WTC11 (cell line): ENCODE measurements at regions not wholly inside any gene's neighbourhood (a gene's known extent, or its start where the extent isn't known, plus 50 kb on each side); places are given as distances from the start of the nearest gene placed in this dataset.

Experiments used
- ATAC-seq: fragments of 200-7000 bp; cut with Tn5 transposase; 2 replicates; pipeline ENCODE4 v1.10.0; 2021; ENCODE audit warnings: mild to moderate bottlenecking, moderate library complexity
- CTCF ChIA-PET: fragments of 300-600 bp; sonication (Branson Sonifier 250); formaldehyde crosslinking; loops from one replicate; lab custom pipeline; 2021; ENCODE audit warnings: antibody characterized with exemption; lab: Charles Lee
- POLR2A ChIA-PET: fragments of 350-600 bp; sonication (Branson Sonifier 250); formaldehyde crosslinking; loops from one replicate; lab custom pipeline; 2021; ENCODE audit warnings: antibody characterized with exemption; lab: Charles Lee
- DNase-seq: peaks from one replicate; pipeline ENCODE4 v3.0.0; 2021; ENCODE audit warnings: low spot score
- H3K27ac Mint-ChIP-seq: 2 replicates; pipeline ENCODE4 v1.8.0; 2021; ENCODE audit warnings: mixed read lengths
- H3K27me3 Mint-ChIP-seq: 2 replicates; pipeline ENCODE4 v1.8.0; 2021; ENCODE audit warnings: low read depth, mild to moderate bottlenecking, moderate library complexity, mixed read lengths
- H3K36me3 Mint-ChIP-seq: 2 replicates; pipeline ENCODE4 v1.8.0; 2021; ENCODE audit warnings: mixed read lengths
- H3K4me1 Mint-ChIP-seq: 2 replicates; pipeline ENCODE4 v1.8.0; 2022; ENCODE audit warnings: mixed read lengths
- H3K4me3 Mint-ChIP-seq: 2 replicates; pipeline ENCODE4 v1.8.0; 2021; ENCODE audit warnings: mild to moderate bottlenecking, moderate library complexity, mixed read lengths
- H3K9me3 Mint-ChIP-seq: 2 replicates; pipeline ENCODE4 v1.8.0; 2021; ENCODE audit warnings: mixed read lengths
- AFF4 ChIP-seq: sonication (generic); formaldehyde crosslinking; IDR thresholded peaks from 2 replicates; pipeline ENCODE4 v1.8.1; 2023; ENCODE audit warnings: mild to moderate bottlenecking, missing genetic modification reagents, borderline replicate concordance
- E2F4 ChIP-seq: sonication (generic); formaldehyde crosslinking; IDR thresholded peaks from 2 replicates; pipeline ENCODE4 v1.8.1; 2022; ENCODE audit warnings: low read depth, mild to moderate bottlenecking, moderate library complexity, missing genetic modification reagents, borderline replicate concordance
- ETV6 ChIP-seq: sonication (generic); formaldehyde crosslinking; IDR thresholded peaks from 2 replicates; pipeline ENCODE4 v1.8.1; 2022; ENCODE audit warnings: mild to moderate bottlenecking, missing genetic modification reagents
- FOXK1 ChIP-seq: sonication (generic); formaldehyde crosslinking; IDR thresholded peaks from 2 replicates; pipeline ENCODE4 v1.8.0; 2022; ENCODE audit warnings: mild to moderate bottlenecking, moderate library complexity, missing genetic modification reagents
- FOXP4 ChIP-seq: sonication (generic); formaldehyde crosslinking; IDR thresholded peaks from 2 replicates; pipeline ENCODE4 v1.8.0; 2022; ENCODE audit warnings: mild to moderate bottlenecking, missing genetic modification reagents
- IRF2 ChIP-seq: sonication (generic); formaldehyde crosslinking; IDR thresholded peaks from 2 replicates; pipeline ENCODE4 v1.8.0; 2022; ENCODE audit warnings: low read depth, missing genetic modification reagents, borderline replicate concordance
- JUN ChIP-seq: sonication (generic); formaldehyde crosslinking; IDR thresholded peaks from 2 replicates; pipeline ENCODE4 v1.8.0; 2023; ENCODE audit warnings: mild to moderate bottlenecking, missing genetic modification reagents
- NFATC4 ChIP-seq: fragments of 250-450 bp; sonication (Bioruptor Pico); IDR thresholded peaks from 2 replicates; pipeline ENCODE4 v1.9.0; 2021; ENCODE audit warnings: mild to moderate bottlenecking
- NFE2L1 ChIP-seq: sonication (generic); formaldehyde crosslinking; IDR thresholded peaks from 2 replicates; pipeline ENCODE4 v1.8.1; 2023; ENCODE audit warnings: missing genetic modification reagents
- OVOL2 ChIP-seq: fragments of 250-450 bp; sonication (Bioruptor Pico); IDR thresholded peaks from 2 replicates; pipeline ENCODE4 v1.9.0; 2021; ENCODE audit warnings: mild to moderate bottlenecking, borderline replicate concordance
- PRDM15 ChIP-seq: sonication (generic); formaldehyde crosslinking; IDR thresholded peaks from 2 replicates; pipeline ENCODE4 v1.8.0; 2022; ENCODE audit warnings: missing genetic modification reagents
- SMAD4 ChIP-seq: sonication (generic); formaldehyde crosslinking; IDR thresholded peaks from 2 replicates; pipeline ENCODE4 v1.8.0; 2022; ENCODE audit warnings: mild to moderate bottlenecking, missing genetic modification reagents
- TEAD1 ChIP-seq: sonication (generic); formaldehyde crosslinking; IDR thresholded peaks from 2 replicates; pipeline ENCODE4 v1.8.0; 2022; ENCODE audit warnings: mild to moderate bottlenecking, missing genetic modification reagents
- USF2 ChIP-seq: sonication (generic); formaldehyde crosslinking; IDR thresholded peaks from 2 replicates; pipeline ENCODE4 v1.8.1; 2023; ENCODE audit warnings: mild to moderate bottlenecking, missing genetic modification reagents, moderate library complexity
- ZNF232 ChIP-seq: sonication (generic); formaldehyde crosslinking; IDR thresholded peaks from 2 replicates; pipeline ENCODE4 v1.8.0; 2022; ENCODE audit warnings: mild to moderate bottlenecking, missing genetic modification reagents
- ZNF281 ChIP-seq: sonication (generic); formaldehyde crosslinking; IDR thresholded peaks from 2 replicates; pipeline ENCODE4 v1.8.0; 2023; ENCODE audit warnings: mild to moderate bottlenecking, missing genetic modification reagents
- ZNF425 ChIP-seq: fragments of 250-450 bp; sonication (Bioruptor Pico); conservative IDR thresholded peaks from 2 replicates; pipeline ENCODE4 v1.9.0; 2021; ENCODE audit warnings: mild to moderate bottlenecking

GRCh38 chr3:151024339-151024738, 51.8 kb upstream of the CLRN1 start:
- Mint-ChIP-seq H3K4me1 (no peaks in the 10 kb centered on the region), H3K27me3 (no peaks in the 10 kb centered on the region), H3K36me3 (no peaks in the 10 kb centered on the region), H3K9me3 (peaks cover 8% of the 10 kb centered on the region), H3K4me3 (no peak overlapping the region), H3K27ac (no peak overlapping the region)
- DNase-seq (no peak), ATAC-seq (no peak)
- ChIA-PET POLR2A (no interaction called here), CTCF (no interaction called here)
- TF ChIP-seq OVOL2 (no peak), SMAD4 (CRISPR knock-in tag) (no peak), TEAD1 (CRISPR knock-in tag) (no peak), NFATC4 (CRISPR knock-in tag) (no peak), ZNF281 (no peak), NFE2L1 (CRISPR knock-in tag) (no peak), E2F4 (CRISPR knock-in tag) (no peak), IRF2 (CRISPR knock-in tag) (no peak), JUN (CRISPR knock-in tag) (no peak), FOXK1 (CRISPR knock-in tag) (no peak), PRDM15 (CRISPR knock-in tag) (no peak), ZNF425 (no peak), FOXP4 (CRISPR knock-in tag) (no peak)

GRCh38 chr3:151034303-151034702, 51.2 kb upstream of the MED12L start:
- no peaks in the 10 kb centered on the region for H3K9me3 Mint-ChIP-seq
- H3K27ac Mint-ChIP-seq = no peak overlapping the region
- H3K27me3 Mint-ChIP-seq = no peaks in the 10 kb centered on the region
- POLR2A ChIA-PET = no interaction called here
- CTCF ChIA-PET = no interaction called here
- no peak for DNase-seq
- no peak overlapping the region for H3K4me3 Mint-ChIP-seq
- no peak for ATAC-seq
- peaks cover 3% of the 10 kb centered on the region; the same call in 1 of the 2 replicates for H3K4me1 Mint-ChIP-seq
- TF ChIP-seq ETV6 (CRISPR knock-in tag) (no peak), AFF4 (CRISPR knock-in tag) (no peak), USF2 (CRISPR knock-in tag) (peak; percentile 41; the same call in 1 of the 2 replicates), ZNF232 (no peak)
- no peaks in the 10 kb centered on the region for H3K36me3 Mint-ChIP-seq
